ENCODE measurements at regions not wholly inside any gene's neighbourhood (a gene's known extent, or its start where the extent isn't known, plus 50 kb on each side); places are given as distances from the start of the nearest gene placed in this dataset.

DNA sequence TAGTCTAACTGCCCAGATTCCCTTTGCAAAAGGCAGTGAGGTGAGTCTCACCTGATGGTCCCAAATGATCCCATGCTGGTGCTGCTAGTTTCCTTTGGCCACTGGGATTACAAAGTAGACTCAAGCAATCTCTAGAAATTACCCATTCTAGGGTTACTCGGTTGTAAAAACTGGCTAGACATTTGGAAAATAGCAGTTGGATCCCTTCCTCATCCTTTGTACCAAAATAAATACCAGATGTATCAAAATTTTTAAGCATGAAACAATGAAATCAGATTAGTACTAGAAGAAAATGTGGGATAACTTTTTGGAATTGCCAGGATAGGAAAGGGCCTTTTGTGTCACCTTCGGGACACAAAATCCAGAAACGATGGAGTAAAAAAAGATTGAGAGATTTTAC lies 112.9 kb upstream of the TOP1 start:
- Histone ChIP-seq H2AFZ (ENCODE audit: low read length) (no peak overlapping the region), H3K23ac (ENCODE audit: insufficient read length) (no peak overlapping the region), H2BK15ac (ENCODE audit: low read length) (no peak overlapping the region), H2BK120ac (replicated peaks; ENCODE audit: low read depth, low read length) (no peak overlapping the region), H3K18ac (ENCODE audit: extremely low read depth, low read length) (no peak overlapping the region), H3K27ac (ENCODE audit: low read depth, low read length) (no peak overlapping the region), H4K5ac (ENCODE audit: insufficient read length, low read depth, low read length) (no peak overlapping the region), H3K27me3 (replicated peaks in 1 of 4; ENCODE audit: control insufficient read depth in 3 of 4, extremely low read depth in 1 of 4, insufficient read depth in 3 of 4, low read length in 3 of 4) (no peaks in the 10 kb centered on the region), H3K4me3 (ENCODE audit: extremely low read depth in 1 of 4, insufficient read depth in 2 of 4, low read depth in 3 of 4, low read length in 4 of 4) (no peak overlapping the region), H2BK12ac (ENCODE audit: low read depth, low read length) (no peak overlapping the region), H3K4me2 (ENCODE audit: insufficient read depth in 1 of 2, low read depth in 2 of 2, low read length in 2 of 2) (no peak overlapping the region), H4K8ac (ENCODE audit: extremely low read depth, insufficient read depth, low read length) (no peak overlapping the region), H3K9ac (replicated peaks in 1 of 4; ENCODE audit: extremely low read depth in 1 of 4, low read depth in 3 of 4, low read length in 3 of 4) (no peak overlapping the region), H3K14ac (ENCODE audit: insufficient read length) (no peak overlapping the region), H3K36me3 (ENCODE audit: control insufficient read depth in 2 of 4, insufficient read depth in 4 of 4, low read length in 3 of 4) (no peaks in the 10 kb centered on the region), H3K79me1 (ENCODE audit: low read depth, low read length) (no peaks in the 10 kb centered on the region), H4K20me1 (replicated peaks in 1 of 2; ENCODE audit: control insufficient read depth in 1 of 2, insufficient read depth in 2 of 2, low read length in 2 of 2) (no peaks in the 10 kb centered on the region), H3K79me2 (ENCODE audit: control insufficient read depth in 1 of 2, insufficient read depth in 2 of 2, low read length in 2 of 2) (no peaks in the 10 kb centered on the region), H3K4me1 (replicated peaks in 1 of 4; ENCODE audit: control insufficient read depth in 3 of 4, insufficient read depth in 4 of 4, low read length in 3 of 4) (no peaks in the 10 kb centered on the region), H2BK20ac (ENCODE audit: low read length) (no peak overlapping the region), H2BK5ac (ENCODE audit: low read depth, low read length) (no peak overlapping the region), H2AK5ac (ENCODE audit: low read depth, low read length) (no peak overlapping the region), H3K4ac (replicated peaks; ENCODE audit: insufficient read length, low read depth, low read length) (no peak overlapping the region), H4K91ac (replicated peaks; ENCODE audit: insufficient read length, low read length) (no peak overlapping the region), H3K23me2 (ENCODE audit: low read depth, low read length) (no peaks in the 10 kb centered on the region), H3K9me3 (ENCODE audit: insufficient read depth in 2 of 2, low read depth in 1 of 2, low read length in 1 of 2) (peaks cover 0 to 10% of the 10 kb centered on the region in 2 experiments; a peak in 1 of 4 replicates), H3K56ac (replicated peaks; ENCODE audit: insufficient read length, low read depth, low read length) (no peak overlapping the region)
- CTCF ChIA-PET (ENCODE audit: partially characterized antibody) = no interaction called here
- POLR2A ChIA-PET (ENCODE audit: partially characterized antibody) = no interaction called here
- no peak for DNase-seq (ENCODE audit: low read depth in 1 of 2, low spot score in 2 of 2)
- 86% methylated on average over 3 of the region's 3 CpGs; no CpG with 5 or more reads in 1 of the 2 experiments for WGBS, 2 experiments (ENCODE audit: extremely low coverage in 1 of 2, insufficient coverage in 1 of 2, insufficient read length in 1 of 2, insufficient replicate concordance in 2 of 2, low coverage in 1 of 2, low lambda C conversion rate in 2 of 2, missing lambda C conversion rate in 1 of 2)
- FAIRE-seq = no peak
- no peak for TF ChIP-seq SP1 (IDR thresholded peaks at IDR 0.05; ENCODE audit: low read depth, low read length)
